ENCODE measurements at regions not wholly inside any gene's neighbourhood (a gene's known extent, or its start where the extent isn't known, plus 50 kb on each side); places are given as distances from the start of the nearest gene placed in this dataset.

DNA sequence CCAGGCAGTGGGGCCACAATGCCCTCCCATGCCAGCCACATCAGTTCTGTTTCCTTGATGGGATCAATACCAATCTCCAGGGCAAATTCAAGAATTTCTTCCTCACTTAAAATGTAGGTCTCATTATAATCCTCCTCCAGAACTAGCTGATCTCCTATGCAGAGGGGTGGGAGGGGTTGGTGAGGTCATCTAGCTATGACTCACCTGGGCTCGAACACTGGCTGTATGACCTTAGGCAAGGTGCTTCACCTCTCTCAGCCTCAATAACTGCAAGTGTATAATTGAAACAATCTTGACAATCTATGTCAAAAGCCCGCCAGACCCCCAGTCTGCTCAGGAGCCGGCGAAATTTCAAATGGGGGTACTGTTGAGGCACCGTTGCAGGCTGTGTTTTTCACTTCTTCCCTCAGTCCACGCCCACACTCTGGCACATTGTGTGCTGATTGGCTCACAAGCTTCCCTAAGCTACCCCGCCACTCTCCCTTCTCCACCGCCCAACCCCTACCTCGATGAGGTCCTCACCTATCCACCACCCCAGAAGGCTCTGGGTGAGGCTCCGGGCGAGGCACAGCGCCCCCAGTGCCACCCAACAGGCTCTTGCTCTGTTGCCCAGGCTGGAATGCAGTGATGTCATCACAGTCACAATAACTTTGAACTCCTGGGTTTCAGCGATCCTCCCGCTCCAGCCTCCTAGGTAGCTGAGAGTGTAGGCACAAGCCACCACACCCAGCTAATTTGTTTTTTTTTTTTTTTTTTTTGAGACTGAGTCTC lies 70.5 kb downstream of the ZNF22 start:
- H3K27ac ChIP-seq, result no peak overlapping the region

GRCh38 chr10:45075216-45075615 lies 74.5 kb downstream of the ZNF22 start:
- TF ChIP-seq ZFX (IDR thresholded peaks at IDR 0.05), result no peak
- TF ChIP-seq, protein P1, sequence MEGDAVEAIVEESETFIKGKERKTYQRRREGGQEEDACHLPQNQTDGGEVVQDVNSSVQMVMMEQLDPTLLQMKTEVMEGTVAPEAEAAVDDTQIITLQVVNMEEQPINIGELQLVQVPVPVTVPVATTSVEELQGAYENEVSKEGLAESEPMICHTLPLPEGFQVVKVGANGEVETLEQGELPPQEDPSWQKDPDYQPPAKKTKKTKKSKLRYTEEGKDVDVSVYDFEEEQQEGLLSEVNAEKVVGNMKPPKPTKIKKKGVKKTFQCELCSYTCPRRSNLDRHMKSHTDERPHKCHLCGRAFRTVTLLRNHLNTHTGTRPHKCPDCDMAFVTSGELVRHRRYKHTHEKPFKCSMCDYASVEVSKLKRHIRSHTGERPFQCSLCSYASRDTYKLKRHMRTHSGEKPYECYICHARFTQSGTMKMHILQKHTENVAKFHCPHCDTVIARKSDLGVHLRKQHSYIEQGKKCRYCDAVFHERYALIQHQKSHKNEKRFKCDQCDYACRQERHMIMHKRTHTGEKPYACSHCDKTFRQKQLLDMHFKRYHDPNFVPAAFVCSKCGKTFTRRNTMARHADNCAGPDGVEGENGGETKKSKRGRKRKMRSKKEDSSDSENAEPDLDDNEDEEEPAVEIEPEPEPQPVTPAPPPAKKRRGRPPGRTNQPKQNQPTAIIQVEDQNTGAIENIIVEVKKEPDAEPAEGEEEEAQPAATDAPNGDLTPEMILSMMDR (conservative IDR thresholded peaks at IDR 0.05), result no peak
- no peak overlapping the region for H3K27ac ChIP-seq

More for the DNA sequence above, 70.5 kb downstream of the ZNF22 start:
- TF ChIP-seq, protein P1 (conservative IDR thresholded peaks at IDR 0.05), result no peak
- no peak for TF ChIP-seq ZFX (IDR thresholded peaks at IDR 0.05)

GRCh38 chr10:45075826-45076380 lies 75.2 kb downstream of the ZNF22 start:
- no peak for TF ChIP-seq ZFX (IDR thresholded peaks at IDR 0.05)
- TF ChIP-seq, protein P1 (conservative IDR thresholded peaks at IDR 0.05), result no peak
- no peak overlapping the region for H3K27ac ChIP-seq

DNA sequence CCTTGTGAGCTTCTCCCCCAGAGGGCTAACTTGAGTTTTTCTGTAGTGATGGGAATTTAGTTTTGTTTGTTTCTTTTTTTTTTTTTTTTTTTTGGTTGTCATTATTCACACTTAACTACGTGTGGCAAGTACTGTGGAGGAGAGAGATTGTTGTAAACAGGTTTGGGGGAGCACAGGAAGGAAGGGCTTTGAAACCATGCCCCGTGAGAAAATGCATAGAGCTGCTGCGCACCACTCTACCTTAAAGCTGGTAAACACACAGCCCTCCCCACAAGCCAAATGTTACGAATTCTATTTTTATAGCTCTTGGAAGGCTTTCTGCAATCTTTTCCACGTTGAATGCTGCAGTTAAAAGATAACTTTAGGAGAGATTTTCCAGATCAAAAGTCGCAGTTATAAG lies 76.2 kb downstream of the ZNF22 start:
- TF ChIP-seq, protein P1 (conservative IDR thresholded peaks at IDR 0.05), result no peak
- no peak for TF ChIP-seq ZFX (IDR thresholded peaks at IDR 0.05)
- H3K27ac ChIP-seq, result no peak overlapping the region

- TF ChIP-seq, protein P1 (conservative IDR thresholded peaks at IDR 0.05), result no peak; the same call in 1 of the 2 replicates
- no peak for TF ChIP-seq ZFX (IDR thresholded peaks at IDR 0.05)
- no peak overlapping the region for H3K27ac ChIP-seq
These were observed 79.6 kb downstream of the ZNF22 start for GRCh38 chr10:45080331-45080730.

DNA sequence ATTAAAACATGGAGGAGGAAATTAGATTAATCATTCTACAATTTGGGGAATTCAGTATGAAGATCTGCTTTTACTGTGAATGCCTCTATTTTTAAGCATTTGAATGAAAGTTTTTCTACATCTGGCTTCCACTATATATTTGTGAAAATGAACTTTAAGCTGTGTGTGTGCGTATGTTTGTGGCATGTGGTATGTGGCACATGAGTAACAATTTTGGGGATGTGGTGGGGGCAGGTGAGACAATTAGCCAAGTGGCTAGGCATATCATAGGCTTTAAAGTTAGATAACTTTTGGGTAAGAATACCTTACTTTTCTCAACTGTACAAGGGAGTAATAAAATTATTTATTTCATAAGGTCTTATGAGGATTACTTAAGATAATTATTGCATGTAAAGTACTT lies 81.5 kb downstream of the ZNF22 start:
- TF ChIP-seq, protein P1 (conservative IDR thresholded peaks at IDR 0.05), result no peak
- no peak for TF ChIP-seq ZFX (IDR thresholded peaks at IDR 0.05)
- no peak overlapping the region for H3K27ac ChIP-seq

GRCh38 chr10:45091968-45092367 lies 91.2 kb downstream of the ZNF22 start:
- no peak overlapping the region for H3K27ac ChIP-seq
- TF ChIP-seq ZFX (IDR thresholded peaks at IDR 0.05), result no peak
- TF ChIP-seq, protein P1 (conservative IDR thresholded peaks at IDR 0.05), result no peak

All from C4-2B (cell line).